Fibroblast of lung (primary cell): ENCODE measurements at regions not wholly inside any gene's neighbourhood (a gene's known extent, or its start where the extent isn't known, plus 50 kb on each side); places are given as distances from the start of the nearest gene placed in this dataset.

Source experiments
- DNase-seq, 2 donors: peaks; one replicate each; pipeline versions ENCODE4 v3.0.0 to v3.0.0-alpha.2; 2010; ENCODE audit warnings: low read depth in 2 of 2
- H2AFZ ChIP-seq: 2 replicates; pipeline ENCODE4 v1.5.1; 2012; ENCODE audit warnings: low read length, control low read depth, inconsistent platforms
- H3K27ac ChIP-seq: 2 replicates; pipeline ENCODE4 v1.5.1; 2011; ENCODE audit warnings: low read length, control low read depth; ENCODE audit not compliant: insufficient read depth
- H3K27me3 ChIP-seq: 2 replicates; pipeline ENCODE4 v1.5.1; 2011; ENCODE audit warnings: mild to moderate bottlenecking, low read length; ENCODE audit not compliant: control insufficient read depth, insufficient read depth
- H3K36me3 ChIP-seq: 2 replicates; pipeline ENCODE4 v1.5.1; 2011; ENCODE audit warnings: low read length; ENCODE audit not compliant: control insufficient read depth, insufficient read depth
- H3K4me1 ChIP-seq: 2 replicates; pipeline ENCODE4 v1.5.1; 2011; ENCODE audit warnings: low read length; ENCODE audit not compliant: control insufficient read depth, insufficient read depth; ENCODE audit errors: extremely low read depth
- H3K4me2 ChIP-seq: 2 replicates; pipeline ENCODE4 v1.5.1; 2011; ENCODE audit warnings: low read length, control low read depth; ENCODE audit not compliant: insufficient read depth; ENCODE audit errors: extremely low read depth
- H3K4me3 ChIP-seq, 4 experiments: fragments of 200-600 bp in 1 of 4; sonication (generic) in 1 of 4; replicated peaks in 1 of 4; 2 replicates each; pipeline ENCODE4 v1.5.1; 2011 to 2016; ENCODE audit warnings: low read length in 4 of 4, low read depth in 3 of 4, mild to moderate bottlenecking in 3 of 4, control low read depth in 2 of 4, inconsistent platforms in 1 of 4, mixed read lengths in 1 of 4; ENCODE audit not compliant: insufficient read depth in 1 of 4; ENCODE audit errors: control extremely low read depth in 1 of 4
- H3K79me2 ChIP-seq: 2 replicates; pipeline ENCODE4 v1.5.1; 2012; ENCODE audit warnings: mild to moderate bottlenecking, low read length, inconsistent platforms; ENCODE audit not compliant: control insufficient read depth, insufficient read depth
- H3K9ac ChIP-seq: 2 replicates; pipeline ENCODE4 v1.5.1; 2011; ENCODE audit warnings: mild to moderate bottlenecking, low read length, control low read depth; ENCODE audit not compliant: insufficient read depth
- H3K9me3 ChIP-seq: 2 replicates; pipeline ENCODE4 v1.5.1; 2012; ENCODE audit warnings: low read depth, low read length; ENCODE audit not compliant: control insufficient read depth, insufficient read depth
- H4K20me1 ChIP-seq: 2 replicates; pipeline ENCODE4 v1.5.1; 2011; ENCODE audit warnings: low read length; ENCODE audit not compliant: control insufficient read depth, insufficient read depth; ENCODE audit errors: extremely low read depth
- CTCF ChIP-seq, 2 donors: IDR thresholded peaks in 1 of 2; conservative IDR thresholded peaks in 1 of 2; 1 replicate in 1 of 2; 2 replicates in 1 of 2; pipeline ENCODE4 v1.5.1; 2011 to 2012; ENCODE audit warnings: low read length in 2 of 2, control low read depth in 1 of 2, inconsistent platforms in 1 of 2, low read depth in 1 of 2, mild to moderate bottlenecking in 1 of 2
- EZH2 ChIP-seq: IDR thresholded peaks from 2 replicates; pipeline ENCODE4 v1.5.1; 2012; ENCODE audit warnings: low read length, control low read depth, mild to moderate bottlenecking; ENCODE audit errors: missing control alignments

DNA sequence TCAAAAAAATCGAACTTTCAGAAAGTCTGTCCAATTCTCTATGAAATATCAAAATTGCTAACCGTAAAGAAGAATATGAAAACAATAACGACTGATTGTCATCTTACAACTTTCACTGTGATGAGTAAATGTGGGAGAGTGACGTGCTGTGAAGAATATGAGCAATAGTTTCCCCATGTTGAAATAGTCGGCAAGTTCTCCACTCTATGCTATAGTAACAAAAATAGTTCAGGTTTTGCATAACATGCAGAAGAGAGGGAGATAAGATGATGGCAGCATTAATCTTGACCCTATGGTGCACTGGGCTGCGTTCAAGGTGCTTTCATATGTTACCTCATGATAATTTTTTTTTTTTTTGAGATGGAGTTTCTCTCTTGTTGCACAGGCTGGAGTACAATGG lies 196.8 kb upstream of the CYRIA start:
- TF ChIP-seq EZH2 (no peak), CTCF (conservative IDR thresholded peaks at IDR 0.05 in 1 of 2, IDR thresholded peaks at IDR 0.05 in 1 of 2; ENCODE audit: low read depth in 1 of 2, low read length in 2 of 2) (no peak)
- H3K79me2 ChIP-seq = no peaks in the 10 kb centered on the region
- no peak overlapping the region for H3K4me2 ChIP-seq
- no peaks in the 10 kb centered on the region for H3K4me1 ChIP-seq
- no peak overlapping the region for H3K4me3 ChIP-seq
- H4K20me1 ChIP-seq = no peaks in the 10 kb centered on the region
- no peak overlapping the region for H2AFZ ChIP-seq
- no peaks in the 10 kb centered on the region for H3K27me3 ChIP-seq
- no peak for DNase-seq
- no peaks in the 10 kb centered on the region for H3K9me3 ChIP-seq
- no peak overlapping the region for H3K27ac ChIP-seq
- H3K36me3 ChIP-seq = no peaks in the 10 kb centered on the region
- H3K9ac ChIP-seq = no peak overlapping the region

DNA sequence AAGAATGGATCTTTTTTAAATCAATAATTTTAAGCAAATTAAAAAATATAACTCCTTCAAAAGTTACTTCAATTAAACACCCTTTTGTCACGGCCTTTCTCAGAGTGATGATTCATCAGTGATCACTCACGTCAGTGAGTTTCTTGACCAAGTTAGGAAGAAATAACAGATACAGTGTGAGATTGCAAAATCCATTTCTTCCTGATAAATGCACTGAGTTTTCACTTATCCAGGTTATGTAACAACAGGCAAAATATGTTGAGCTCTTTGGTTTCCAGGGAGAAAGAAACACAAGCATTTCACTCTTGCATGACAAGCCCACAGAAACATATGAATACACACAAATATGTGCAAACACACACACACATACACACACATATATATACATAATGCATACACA lies 195.9 kb upstream of the CYRIA start:
- no peak for TF ChIP-seq EZH2
- no peak for TF ChIP-seq CTCF (conservative IDR thresholded peaks at IDR 0.05 in 1 of 2, IDR thresholded peaks at IDR 0.05 in 1 of 2; ENCODE audit: low read depth in 1 of 2, low read length in 2 of 2)
- DNase-seq = peak; percentile 10 to 78
- Histone ChIP-seq H3K4me2 (no peak overlapping the region), H4K20me1 (no peaks in the 10 kb centered on the region), H3K27me3 (no peaks in the 10 kb centered on the region), H3K79me2 (no peaks in the 10 kb centered on the region), H2AFZ (no peak overlapping the region), H3K4me3 (no peak overlapping the region), H3K9me3 (no peaks in the 10 kb centered on the region), H3K9ac (no peak overlapping the region), H3K36me3 (no peaks in the 10 kb centered on the region), H3K4me1 (no peaks in the 10 kb centered on the region), H3K27ac (no peak overlapping the region)

- H3K4me3 ChIP-seq = no peak overlapping the region
- no peak for TF ChIP-seq EZH2
- TF ChIP-seq CTCF (conservative IDR thresholded peaks at IDR 0.05 in 1 of 2, IDR thresholded peaks at IDR 0.05 in 1 of 2; ENCODE audit: low read depth in 1 of 2, low read length in 2 of 2) = no peak
- H3K4me2 ChIP-seq = no peak overlapping the region
- no peaks in the 10 kb centered on the region for H4K20me1 ChIP-seq
- no peak overlapping the region for H2AFZ ChIP-seq
- no peaks in the 10 kb centered on the region for H3K36me3 ChIP-seq
- no peak for DNase-seq
- H3K27me3 ChIP-seq = no peaks in the 10 kb centered on the region
- no peak overlapping the region for H3K9ac ChIP-seq
- no peak overlapping the region for H3K27ac ChIP-seq
- no peaks in the 10 kb centered on the region for H3K79me2 ChIP-seq
- H3K9me3 ChIP-seq = no peaks in the 10 kb centered on the region
- H3K4me1 ChIP-seq = no peaks in the 10 kb centered on the region
Measured at GRCh38 chr2:16861111-16861510, 195.5 kb upstream of the CYRIA start.
